Mucosa of rectum (tissue), 2 donors: ENCODE measurements at regions not wholly inside any gene's neighbourhood (a gene's known extent, or its start where the extent isn't known, plus 50 kb on each side); places are given as distances from the start of the nearest gene placed in this dataset.

Experiments used
- H3K27ac ChIP-seq, 2 donors: one replicate each; pipeline ENCODE4 v1.7.0; 2013; ENCODE audit warnings: inconsistent platforms in 2 of 2, low read depth in 2 of 2, low read length in 2 of 2
- H3K27me3 ChIP-seq, 2 donors: one replicate each; pipeline ENCODE4 v1.7.0; 2013; ENCODE audit warnings: low read length in 2 of 2; ENCODE audit not compliant: control insufficient read depth in 2 of 2, insufficient read depth in 2 of 2
- H3K36me3 ChIP-seq, 2 donors: one replicate each; pipeline ENCODE4 v1.7.0; 2013; ENCODE audit warnings: low read length in 2 of 2; ENCODE audit not compliant: control insufficient read depth in 2 of 2, insufficient read depth in 2 of 2
- H3K4me1 ChIP-seq, 2 donors: one replicate each; pipeline ENCODE4 v1.7.0; 2013; ENCODE audit warnings: low read length in 2 of 2, mild to moderate bottlenecking in 1 of 2; ENCODE audit not compliant: control insufficient read depth in 2 of 2, insufficient read depth in 2 of 2
- H3K4me3 ChIP-seq, 2 donors: one replicate each; pipeline ENCODE4 v1.7.0; 2013; ENCODE audit warnings: low read length in 2 of 2
- H3K9ac ChIP-seq, 2 donors: one replicate each; pipeline ENCODE4 v1.7.0; 2013; ENCODE audit warnings: low read length in 2 of 2, low read depth in 1 of 2, mild to moderate bottlenecking in 1 of 2
- H3K9me3 ChIP-seq, 2 donors: one replicate each; pipeline ENCODE4 v1.7.0; 2013; ENCODE audit warnings: low read length in 2 of 2; ENCODE audit not compliant: control insufficient read depth in 2 of 2
- donor health status: healthy.
- donor health status: Normal muscosa, but diverticular disease.

DNA sequence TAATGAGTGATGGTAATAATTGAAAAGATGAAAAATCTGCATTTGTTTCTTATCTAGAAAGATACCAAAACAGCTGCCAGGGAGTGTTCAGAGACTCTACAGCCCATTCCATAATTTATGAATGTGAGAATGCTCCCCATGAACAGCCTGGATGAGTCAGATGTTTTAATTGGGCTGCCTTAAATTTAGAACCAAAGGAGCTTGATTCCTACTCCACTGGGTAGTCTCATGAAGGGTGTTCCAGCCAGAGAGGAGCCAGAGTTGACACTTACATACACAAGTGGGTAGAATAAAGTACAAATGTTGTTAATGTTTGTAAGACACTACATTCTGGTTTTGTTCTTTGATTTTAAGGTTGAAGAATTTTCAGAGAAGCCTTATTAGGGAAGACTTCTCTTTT, 123.2 kb upstream of the PRNP start:
- Histone ChIP-seq H3K27me3 (no peaks in the 10 kb centered on the region), H3K4me3 (no peak overlapping the region), H3K9ac (no peak overlapping the region), H3K27ac (no peak overlapping the region), H3K4me1 (no peaks in the 10 kb centered on the region), H3K36me3 (no peaks in the 10 kb centered on the region), H3K9me3 (no peaks in the 10 kb centered on the region)

DNA sequence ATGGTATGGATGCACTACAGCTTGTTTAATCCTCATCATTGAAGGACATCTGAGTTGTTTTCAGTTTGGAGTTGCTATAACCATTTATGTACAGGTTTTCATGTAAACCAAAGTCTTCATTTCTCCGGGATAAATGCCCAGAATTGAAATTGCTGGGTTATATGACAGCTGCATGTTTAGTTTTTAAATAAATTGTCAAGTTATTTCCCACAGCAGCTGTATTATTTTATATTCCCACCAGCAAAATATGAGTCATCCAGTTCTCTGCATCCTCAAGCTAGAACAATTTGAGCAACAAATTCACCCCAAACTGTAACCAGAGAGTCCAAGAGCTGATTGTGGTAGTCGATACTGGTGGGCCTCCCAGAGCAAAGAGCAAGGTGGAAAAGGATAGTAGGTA, 125.6 kb upstream of the PRNP start:
- H3K36me3 ChIP-seq: no peaks in the 10 kb centered on the region
- H3K9me3 ChIP-seq: no peaks in the 10 kb centered on the region
- no peaks in the 10 kb centered on the region for H3K27me3 ChIP-seq
- H3K9ac ChIP-seq: no peak overlapping the region
- H3K27ac ChIP-seq: no peak overlapping the region
- no peak overlapping the region for H3K4me3 ChIP-seq
- H3K4me1 ChIP-seq: no peaks in the 10 kb centered on the region

DNA sequence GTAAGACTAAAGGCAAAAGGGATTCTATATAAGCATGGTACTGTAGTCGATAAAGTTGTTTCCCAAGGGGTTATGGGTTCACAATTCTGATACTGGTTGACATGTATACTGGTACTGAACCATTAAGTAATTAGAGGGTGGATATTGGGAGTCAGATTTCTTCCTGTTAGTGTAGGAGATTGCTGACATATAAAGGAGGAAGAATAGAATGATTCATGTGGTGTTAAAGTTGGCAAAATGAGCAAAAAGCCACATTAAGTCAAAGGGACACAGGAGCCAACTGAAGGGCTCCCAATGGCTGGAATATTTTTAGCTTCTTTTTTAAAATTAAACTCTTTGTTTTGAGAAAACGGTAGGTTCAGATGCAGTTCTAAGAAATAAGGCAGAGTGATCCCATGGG, 126.3 kb upstream of the PRNP start:
- H3K27me3 ChIP-seq: no peaks in the 10 kb centered on the region
- no peaks in the 10 kb centered on the region for H3K36me3 ChIP-seq
- H3K4me3 ChIP-seq: no peak overlapping the region
- no peak overlapping the region for H3K27ac ChIP-seq
- H3K4me1 ChIP-seq: no peaks in the 10 kb centered on the region
- H3K9ac ChIP-seq: no peak overlapping the region
- H3K9me3 ChIP-seq: no peaks in the 10 kb centered on the region

DNA sequence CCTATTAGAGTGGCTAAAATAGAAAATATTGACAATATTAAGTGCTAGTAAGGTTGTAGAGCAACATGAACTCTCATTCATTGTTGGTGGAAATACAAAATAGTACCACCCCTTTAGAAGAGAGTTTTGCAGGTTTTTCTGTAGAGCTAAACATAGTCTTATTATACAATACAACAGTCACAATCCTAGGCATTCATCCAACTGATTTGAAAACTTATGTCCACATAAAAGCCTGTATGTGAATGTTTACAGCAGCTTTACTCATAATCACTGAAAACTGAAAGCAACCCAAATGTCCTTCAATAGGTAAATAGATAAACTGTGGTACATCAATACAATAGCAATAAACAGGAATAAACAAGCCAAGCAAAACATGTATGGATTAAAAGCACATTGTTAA, 127.2 kb upstream of the PRNP start:
- Histone ChIP-seq H3K9me3 (no peaks in the 10 kb centered on the region), H3K9ac (no peak overlapping the region), H3K36me3 (no peaks in the 10 kb centered on the region), H3K4me1 (no peaks in the 10 kb centered on the region), H3K27ac (no peak overlapping the region), H3K27me3 (no peaks in the 10 kb centered on the region), H3K4me3 (no peak overlapping the region)

DNA sequence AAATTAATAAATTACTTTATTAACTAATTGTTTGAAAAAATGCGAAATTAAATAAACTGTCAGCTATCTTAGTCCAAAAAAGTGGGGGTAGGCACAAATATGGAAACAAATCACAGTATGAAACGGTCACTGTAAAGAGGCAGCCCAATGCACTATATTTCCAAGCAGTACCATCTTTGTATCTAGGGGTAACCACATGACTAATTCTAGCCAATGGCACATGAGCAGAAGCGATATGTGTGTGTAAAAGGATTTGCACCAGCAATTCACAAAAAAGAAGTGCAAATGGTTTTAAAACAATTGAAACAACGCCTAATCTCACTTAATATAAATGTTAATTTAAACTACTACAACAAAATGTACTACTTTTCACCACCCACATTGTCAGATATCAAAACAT, 129.5 kb upstream of the PRNP start:
- Histone ChIP-seq H3K9me3 (no peaks in the 10 kb centered on the region), H3K4me1 (no peaks in the 10 kb centered on the region), H3K4me3 (no peak overlapping the region), H3K27ac (no peak overlapping the region), H3K27me3 (no peaks in the 10 kb centered on the region), H3K9ac (no peak overlapping the region), H3K36me3 (no peaks in the 10 kb centered on the region)

DNA sequence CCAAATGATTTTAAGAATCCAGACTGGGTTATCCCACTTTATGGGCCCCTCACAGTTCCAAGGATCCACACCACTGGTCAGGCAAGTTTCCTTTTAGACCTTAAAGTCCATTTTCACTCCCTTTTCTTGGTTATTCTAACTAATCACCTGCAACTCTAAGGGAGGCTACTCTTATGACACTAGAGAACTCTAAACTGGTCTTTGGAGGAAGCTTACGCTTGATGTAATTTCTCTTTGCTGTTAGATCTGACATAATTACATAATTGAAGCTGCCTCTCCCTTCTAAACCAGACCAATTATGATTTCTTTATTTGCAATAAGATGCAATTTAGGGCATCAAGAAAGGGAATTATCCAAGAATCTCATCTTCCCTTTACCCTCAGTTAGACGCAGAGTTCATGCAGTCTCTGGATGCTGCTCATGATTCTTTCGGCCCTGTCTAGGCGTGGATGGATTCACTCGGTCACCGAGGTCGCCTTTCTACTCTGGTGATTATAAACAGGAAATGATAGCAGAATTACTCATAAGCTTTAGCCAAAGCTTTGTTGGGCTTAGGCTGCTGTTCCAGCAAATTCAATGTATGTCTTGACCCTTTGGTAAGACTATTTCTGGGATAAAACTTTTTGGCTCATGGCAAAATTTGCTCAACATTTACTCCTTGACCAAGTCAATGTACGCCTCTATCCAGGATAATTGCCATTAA, 130.9 kb upstream of the PRNP start:
- Histone ChIP-seq H3K9ac (no peak overlapping the region), H3K27ac (no peak overlapping the region), H3K4me3 (no peak overlapping the region), H3K27me3 (no peaks in the 10 kb centered on the region), H3K36me3 (no peaks in the 10 kb centered on the region), H3K4me1 (no peaks in the 10 kb centered on the region), H3K9me3 (no peaks in the 10 kb centered on the region)

DNA sequence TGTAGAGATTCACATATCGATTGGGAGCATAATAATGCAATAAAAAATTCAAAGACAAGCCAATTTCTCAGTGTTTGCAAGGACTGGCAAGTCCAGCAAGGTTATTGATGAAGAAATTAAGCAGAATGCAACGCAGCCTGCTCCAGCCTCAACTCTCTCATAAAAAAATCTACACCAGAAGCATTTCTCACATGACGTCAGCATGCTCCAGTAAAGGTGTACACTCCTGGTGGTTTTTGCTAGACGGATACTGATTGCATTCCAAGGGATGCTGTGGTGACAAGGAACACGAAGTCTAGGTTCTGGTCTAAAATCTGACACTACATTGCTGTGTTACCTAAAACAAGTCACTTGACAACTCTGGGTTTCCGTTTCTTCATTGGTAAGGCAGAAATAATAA, 131.9 kb upstream of the PRNP start:
- Histone ChIP-seq H3K9ac (no peak overlapping the region), H3K27ac (no peak overlapping the region), H3K4me3 (no peak overlapping the region), H3K27me3 (no peaks in the 10 kb centered on the region), H3K9me3 (no peaks in the 10 kb centered on the region), H3K36me3 (no peaks in the 10 kb centered on the region), H3K4me1 (no peaks in the 10 kb centered on the region)

DNA sequence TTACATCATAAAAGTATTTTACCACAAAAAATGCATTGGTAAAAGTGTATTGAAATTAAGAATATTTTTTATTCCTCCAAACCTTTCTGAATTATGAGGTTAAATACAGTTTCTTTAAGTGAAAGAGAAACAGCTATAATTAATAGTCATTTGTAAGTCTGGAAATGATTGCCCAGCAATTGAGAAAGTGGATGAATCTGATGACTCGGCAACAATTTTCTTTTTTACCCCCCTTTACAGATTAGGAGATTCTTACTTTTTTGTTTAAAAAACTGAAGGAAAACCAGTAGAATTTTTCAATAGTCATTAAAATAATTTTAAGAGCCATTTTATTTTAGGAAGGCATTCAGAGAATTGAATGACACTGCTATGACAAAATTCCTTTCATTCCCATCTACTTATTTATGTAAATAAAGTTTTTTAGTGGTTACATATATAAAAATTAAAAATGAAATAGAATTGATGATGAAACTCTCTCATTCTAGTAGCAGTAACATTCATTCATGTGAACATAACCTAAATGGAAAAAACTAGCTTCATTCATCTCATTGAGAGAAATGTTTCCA, 134.1 kb upstream of the PRNP start:
- Histone ChIP-seq H3K27ac (no peak overlapping the region), H3K27me3 (no peaks in the 10 kb centered on the region), H3K36me3 (no peaks in the 10 kb centered on the region), H3K4me3 (no peak overlapping the region), H3K9ac (no peak overlapping the region), H3K4me1 (no peaks in the 10 kb centered on the region), H3K9me3 (no peaks in the 10 kb centered on the region)

DNA sequence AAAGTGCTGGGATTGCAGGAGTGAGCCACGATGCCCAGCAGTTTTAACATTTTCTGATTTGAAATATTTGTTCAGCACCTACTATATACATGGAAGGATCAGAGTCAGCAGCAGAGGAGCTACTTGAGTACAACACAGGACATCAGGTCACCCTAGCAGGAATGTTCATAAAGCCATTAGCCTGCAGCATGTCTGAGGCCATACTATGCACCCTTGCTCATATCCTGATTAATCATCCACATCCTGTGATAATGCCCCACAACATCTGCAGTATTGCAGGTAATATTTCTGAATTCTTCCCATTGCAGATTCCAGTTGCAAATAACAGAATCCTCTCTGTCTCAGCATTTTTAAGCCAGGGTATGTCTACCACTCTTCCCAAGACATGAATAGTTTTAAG, 135.5 kb upstream of the PRNP start:
- Histone ChIP-seq H3K9ac (no peak overlapping the region), H3K9me3 (no peaks in the 10 kb centered on the region), H3K4me1 (no peaks in the 10 kb centered on the region), H3K4me3 (no peak overlapping the region), H3K36me3 (no peaks in the 10 kb centered on the region), H3K27ac (no peak overlapping the region), H3K27me3 (no peaks in the 10 kb centered on the region)

DNA sequence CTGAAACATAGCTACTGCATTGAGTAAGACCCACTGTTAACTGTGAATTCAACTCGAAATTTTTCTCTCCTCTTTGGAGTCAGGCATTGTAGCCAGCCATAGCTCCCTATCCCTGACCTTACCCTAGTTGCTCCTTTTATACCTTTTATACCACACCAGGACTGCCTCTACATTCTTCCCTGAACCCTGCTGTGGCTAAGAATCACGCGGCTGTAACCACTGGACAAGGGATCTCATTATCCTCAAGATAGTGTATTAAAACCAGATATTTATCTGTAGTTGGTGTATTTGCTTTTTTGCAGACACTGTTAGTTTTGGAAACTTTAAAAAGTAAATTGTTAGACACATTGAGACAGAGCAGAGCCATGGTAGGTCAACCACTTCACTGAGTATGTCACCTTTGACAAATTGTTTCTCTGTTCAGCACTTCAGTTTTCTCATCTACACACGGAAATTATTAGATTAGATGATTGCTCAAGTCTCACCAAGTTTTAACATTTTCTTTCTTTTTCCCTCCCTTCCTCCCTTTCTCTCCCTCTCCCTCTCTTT, 136.5 kb upstream of the PRNP start:
- H3K36me3 ChIP-seq: no peaks in the 10 kb centered on the region
- H3K4me3 ChIP-seq: no peak overlapping the region
- no peak overlapping the region for H3K9ac ChIP-seq
- no peak overlapping the region for H3K27ac ChIP-seq
- H3K27me3 ChIP-seq: no peaks in the 10 kb centered on the region
- no peaks in the 10 kb centered on the region for H3K9me3 ChIP-seq
- H3K4me1 ChIP-seq: no peaks in the 10 kb centered on the region
